H1 (cell line): ENCODE measurements at regions not wholly inside any gene's neighbourhood (a gene's known extent, or its start where the extent isn't known, plus 50 kb on each side); places are given as distances from the start of the nearest gene placed in this dataset.

Source experiments
- CTCF ChIA-PET: fragments of 300-600 bp; sonication (Branson Sonifier 250); formaldehyde crosslinking; loops from one replicate; lab custom pipeline; 2021; ENCODE audit not compliant: partially characterized antibody; lab: Charles Lee
- POLR2A ChIA-PET: fragments of 300-600 bp; sonication (Branson Sonifier 250); formaldehyde crosslinking; loops from one replicate; lab custom pipeline; 2021; ENCODE audit warnings: inconsistent platforms; ENCODE audit not compliant: partially characterized antibody; lab: Charles Lee
- DNase-seq, 2 experiments: peaks; one replicate each; pipeline versions ENCODE4 v3.0.0 to v3.0.0-alpha.2; 2010 to 2022; ENCODE audit warnings: low spot score in 2 of 2, low read depth in 1 of 2, mixed read lengths in 1 of 2
- FAIRE-seq: peaks from 2 replicates; lab custom pipeline; 2011; peaks lifted over from hg19 to GRCh38; lab: Jason Lieb, UNC
- H2AFZ ChIP-seq: 2 replicates; pipeline ENCODE4 v1.8.1; 2012; ENCODE audit warnings: low read length, inconsistent platforms
- H2AK5ac ChIP-seq: 2 replicates; pipeline ENCODE4 v1.6.1; 2013; ENCODE audit warnings: low read depth, low read length
- H2BK120ac ChIP-seq: replicated peaks from 2 replicates; pipeline ENCODE3; 2013; ENCODE audit warnings: low read depth, low read length, inconsistent platforms
- H2BK12ac ChIP-seq: 2 replicates; pipeline ENCODE4 v1.6.1; 2013; ENCODE audit warnings: low read depth, low read length
- H2BK15ac ChIP-seq: 2 replicates; pipeline ENCODE4 v1.6.1; 2013; ENCODE audit warnings: low read length
- H2BK20ac ChIP-seq: 2 replicates; pipeline ENCODE4 v1.6.1; 2013; ENCODE audit warnings: low read length
- H2BK5ac ChIP-seq: 2 replicates; pipeline ENCODE4 v1.6.1; 2013; ENCODE audit warnings: low read depth, low read length
- H3K14ac ChIP-seq: 2 replicates; pipeline ENCODE4 v1.6.1; 2013; ENCODE audit warnings: inconsistent platforms; ENCODE audit not compliant: insufficient read length
- H3K18ac ChIP-seq: 2 replicates; pipeline ENCODE4 v1.6.1; 2013; ENCODE audit warnings: low read length; ENCODE audit errors: extremely low read depth
- H3K23ac ChIP-seq: 2 replicates; pipeline ENCODE4 v1.6.1; 2013; ENCODE audit warnings: inconsistent platforms; ENCODE audit not compliant: insufficient read length
- H3K23me2 ChIP-seq: 2 replicates; pipeline ENCODE4 v1.6.1; 2013; ENCODE audit warnings: low read depth, low read length
- H3K27ac ChIP-seq: 2 replicates; pipeline ENCODE4 v1.6.1; 2011; ENCODE audit warnings: low read depth, low read length, inconsistent platforms
- H3K27me3 ChIP-seq, 4 experiments: replicated peaks in 1 of 4; 1 replicate in 1 of 4; 2 replicates in 3 of 4; pipeline versions ENCODE4 v1.6.1 to v1.8.1; 2011 to 2013; ENCODE audit warnings: low read length in 3 of 4, mild to moderate bottlenecking in 3 of 4, inconsistent platforms in 2 of 4, mixed read lengths in 2 of 4, moderate library complexity in 1 of 4; ENCODE audit not compliant: control insufficient read depth in 3 of 4, insufficient read depth in 3 of 4; ENCODE audit errors: extremely low read depth in 1 of 4
- H3K36me3 ChIP-seq, 4 experiments: 2 replicates each; pipeline versions ENCODE4 v1.6.1 to v1.8.1; 2011 to 2013; ENCODE audit warnings: mild to moderate bottlenecking in 4 of 4, low read length in 3 of 4, moderate library complexity in 2 of 4, control low read depth in 1 of 4, inconsistent platforms in 1 of 4; ENCODE audit not compliant: insufficient read depth in 4 of 4, control insufficient read depth in 2 of 4
- H3K4ac ChIP-seq: replicated peaks from 2 replicates; pipeline ENCODE3; 2013; ENCODE audit warnings: low read length, low read depth, mixed read lengths, inconsistent platforms; ENCODE audit not compliant: insufficient read length
- H3K4me1 ChIP-seq, 4 experiments: replicated peaks in 1 of 4; 1 replicate in 1 of 4; 2 replicates in 3 of 4; pipeline versions ENCODE4 v1.6.1 to v1.8.1; 2011 to 2013; ENCODE audit warnings: low read length in 3 of 4, inconsistent platforms in 2 of 4, mixed read lengths in 1 of 4; ENCODE audit not compliant: insufficient read depth in 4 of 4, control insufficient read depth in 3 of 4
- H3K4me2 ChIP-seq, 2 experiments: 2 replicates each; pipeline versions ENCODE4 v1.6.1 to v1.8.1; 2011 to 2013; ENCODE audit warnings: low read depth in 2 of 2, low read length in 2 of 2, control low read depth in 1 of 2, inconsistent platforms in 1 of 2, mild to moderate bottlenecking in 1 of 2; ENCODE audit not compliant: insufficient read depth in 1 of 2
- H3K4me3 ChIP-seq, 4 experiments: fragments of 200-600, 300-600 bp in 1 of 4; sonication (generic), shearing (Covaris generic), sonication (Bioruptor Twin) in 1 of 4; 2 replicates each; pipeline versions ENCODE4 v1.5.1 to v1.8.1; 2011 to 2016; ENCODE audit warnings: low read length in 4 of 4, low read depth in 3 of 4, control low read depth in 2 of 4, inconsistent platforms in 2 of 4, mild to moderate bottlenecking in 2 of 4, mixed read lengths in 1 of 4, moderate library complexity in 1 of 4; ENCODE audit not compliant: insufficient read depth in 2 of 4; ENCODE audit errors: extremely low read depth in 1 of 4
- H3K56ac ChIP-seq: replicated peaks from 2 replicates; pipeline ENCODE3; 2013; ENCODE audit warnings: low read depth, mild to moderate bottlenecking, mixed read lengths, low read length, inconsistent platforms; ENCODE audit not compliant: insufficient read length
- H3K79me1 ChIP-seq: 2 replicates; pipeline ENCODE4 v1.6.1; 2013; ENCODE audit warnings: low read depth, low read length, control low read depth
- H3K79me2 ChIP-seq, 2 experiments: 2 replicates each; pipeline versions ENCODE4 v1.6.1 to v1.8.1; 2012 to 2013; ENCODE audit warnings: low read length in 2 of 2, mild to moderate bottlenecking in 2 of 2, inconsistent platforms in 1 of 2; ENCODE audit not compliant: insufficient read depth in 2 of 2, control insufficient read depth in 1 of 2
- H3K9ac ChIP-seq, 4 experiments: replicated peaks in 1 of 4; 1 replicate in 1 of 4; 2 replicates in 3 of 4; pipeline versions ENCODE4 v1.6.1 to v1.8.1; 2011 to 2013; ENCODE audit warnings: low read depth in 3 of 4, low read length in 3 of 4, control low read depth in 2 of 4, mild to moderate bottlenecking in 2 of 4, moderate library complexity in 2 of 4, inconsistent platforms in 1 of 4; ENCODE audit errors: extremely low read depth in 1 of 4
- H3K9me3 ChIP-seq, 2 experiments: 2 replicates each; pipeline versions ENCODE4 v1.6.1 to v1.8.1; 2012 to 2013; ENCODE audit warnings: mild to moderate bottlenecking in 2 of 2, moderate library complexity in 2 of 2, control low read depth in 1 of 2, inconsistent platforms in 1 of 2, low read depth in 1 of 2, low read length in 1 of 2, mixed read lengths in 1 of 2; ENCODE audit not compliant: insufficient read depth in 2 of 2
- H4K20me1 ChIP-seq, 2 experiments: replicated peaks in 1 of 2; 2 replicates each; pipeline versions ENCODE3 to v1.8.1; 2011 to 2013; ENCODE audit warnings: inconsistent platforms in 2 of 2, low read length in 2 of 2, mild to moderate bottlenecking in 1 of 2; ENCODE audit not compliant: insufficient read depth in 2 of 2, control insufficient read depth in 1 of 2
- H4K5ac ChIP-seq: 2 replicates; pipeline ENCODE4 v1.6.1; 2013; ENCODE audit warnings: low read length, low read depth, mixed read lengths, inconsistent platforms; ENCODE audit not compliant: insufficient read length
- H4K8ac ChIP-seq: 2 replicates; pipeline ENCODE4 v1.8.0; 2013; ENCODE audit warnings: mild to moderate bottlenecking, moderate library complexity, low read length, inconsistent platforms; ENCODE audit not compliant: insufficient read depth; ENCODE audit errors: extremely low read depth
- H4K91ac ChIP-seq: replicated peaks from 2 replicates; pipeline ENCODE3; 2013; ENCODE audit warnings: low read length, mixed read lengths, inconsistent platforms; ENCODE audit not compliant: insufficient read length
- SRF ChIP-seq: IDR thresholded peaks from 2 replicates; pipeline ENCODE4 v1.6.1; 2011; ENCODE audit warnings: mild to moderate bottlenecking, low read depth, low read length, moderate library complexity
- WGBS, 2 experiments: shearing (Covaris generic) in 1 of 2; methylation state at CpG; one replicate each; pipeline versions ENCODE4 v1.1.6 to v1.1.7; 2013 to 2015; ENCODE audit warnings: low lambda C conversion rate in 2 of 2, mixed read lengths in 2 of 2, inconsistent platforms in 1 of 2, low coverage in 1 of 2, missing lambda C conversion rate in 1 of 2; ENCODE audit not compliant: insufficient replicate concordance in 2 of 2, insufficient coverage in 1 of 2, insufficient read length in 1 of 2; ENCODE audit errors: extremely low coverage in 1 of 2, missing lambda C conversion rate in 1 of 2; 5-methylcytosine and 5-hydroxymethylcytosine counted together

DNA sequence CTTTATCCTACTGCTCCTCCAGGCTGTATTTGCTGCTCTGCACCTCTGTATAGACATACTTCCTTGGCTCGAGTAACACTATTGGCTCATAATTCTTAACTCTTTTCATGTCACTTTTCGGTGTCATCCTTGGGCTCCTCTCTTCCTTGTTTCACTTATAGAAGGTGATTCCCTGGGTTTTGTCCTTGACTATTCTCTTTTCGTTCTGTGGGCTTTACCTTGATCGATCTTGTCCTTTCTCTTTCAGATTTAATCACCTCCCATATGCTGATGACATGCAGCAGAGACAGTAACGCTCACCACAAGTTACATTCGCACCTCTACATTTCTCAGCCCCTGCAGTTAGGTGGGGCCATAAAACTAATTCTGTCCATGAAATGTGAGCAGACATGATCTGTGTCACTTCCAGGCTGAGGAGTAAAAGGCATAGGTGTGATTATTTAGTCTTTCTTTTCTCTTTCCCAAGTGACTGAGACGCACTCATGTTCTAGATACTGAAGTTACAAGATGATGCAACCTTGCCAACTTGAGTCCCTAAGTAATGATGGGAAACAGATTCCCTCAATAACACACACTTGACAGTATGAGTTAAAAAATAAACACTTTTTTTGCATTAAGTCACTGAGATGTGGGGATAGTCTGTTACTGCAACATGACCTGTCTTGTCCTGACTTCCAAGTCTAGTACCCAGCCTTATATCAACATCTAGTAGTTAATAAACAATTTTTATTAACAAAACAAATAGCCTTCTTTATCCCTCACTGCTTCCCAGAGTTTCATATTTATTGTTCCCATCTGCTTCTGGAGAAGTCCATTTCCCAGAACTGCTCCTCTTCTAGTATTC, 49.9 kb upstream of the HAO2 start:
- Histone ChIP-seq H3K79me2 (no peaks in the 10 kb centered on the region), H3K36me3 (no peaks in the 10 kb centered on the region), H3K79me1 (no peaks in the 10 kb centered on the region), H2BK12ac (no peak overlapping the region), H2BK5ac (no peak overlapping the region), H3K4me1 (peaks cover 0 to 3% (median 0%) of the 10 kb centered on the region in 4 experiments; a peak in 1 of 7 replicates), H3K4me2 (no peak overlapping the region), H3K14ac (no peak overlapping the region)
- TF ChIP-seq SRF: no peak
- TF ChIP-seq, all 59 proteins: peak for 0
- H4K91ac ChIP-seq: no peak overlapping the region
- no peak for FAIRE-seq
- peak overlapping the region; percentile 12 for H4K5ac ChIP-seq
- no peak overlapping the region for H2AFZ ChIP-seq
- H3K23me2 ChIP-seq: no peaks in the 10 kb centered on the region
- POLR2A ChIA-PET: no interaction called here
- no peak overlapping the region for H3K56ac ChIP-seq
- no peak overlapping the region for H2BK120ac ChIP-seq
- no peaks in the 10 kb centered on the region; a peak in 1 of 7 replicates for H3K27me3 ChIP-seq
- H3K23ac ChIP-seq: no peak overlapping the region
- H2BK20ac ChIP-seq: no peak overlapping the region
- 79% methylated on average over 7 of the region's 7 CpGs; no CpG with 5 or more reads in 1 of the 2 experiments for WGBS, 2 experiments
- no peak overlapping the region for H3K9ac ChIP-seq
- no peak overlapping the region for H3K27ac ChIP-seq
- no peak overlapping the region for H3K4ac ChIP-seq
- H4K8ac ChIP-seq: no peak overlapping the region
- no peaks in the 10 kb centered on the region for H3K9me3 ChIP-seq
- CTCF ChIA-PET: interaction anchor here (0.7 to 6.3 kb wide), 8 partner anchors 9 to 325 kb away, joined by 3 to 72 read pairs (median 23); partner anchors contain the start of gene HAO2
- no peak overlapping the region for H2BK15ac ChIP-seq
- no peak overlapping the region for H3K18ac ChIP-seq
- H4K20me1 ChIP-seq: no peaks in the 10 kb centered on the region
- H2AK5ac ChIP-seq: no peak overlapping the region
- DNase-seq: no peak
- H3K4me3 ChIP-seq: no peak overlapping the region
